Mesodermal cell (in vitro differentiated cells): ENCODE measurements at regions not wholly inside any gene's neighbourhood (a gene's known extent, or its start where the extent isn't known, plus 50 kb on each side); places are given as distances from the start of the nearest gene placed in this dataset.
A peak's percentile ranks its signal among the peaks of the same experiment; 100 is the strongest.

Experiments used
- H3K27ac ChIP-seq: 2 replicates; pipeline ENCODE4 v1.7.0; 2013; ENCODE audit warnings: mild to moderate bottlenecking, low read depth, low read length, moderate library complexity; ENCODE audit not compliant: severe bottlenecking
- H3K36me3 ChIP-seq: 2 replicates; pipeline ENCODE4 v1.7.1; 2013; ENCODE audit warnings: mild to moderate bottlenecking, low read length, moderate library complexity; ENCODE audit not compliant: control insufficient read depth, insufficient read depth
- H3K4me1 ChIP-seq: one replicate; pipeline ENCODE4 v1.7.1; 2013; ENCODE audit warnings: mild to moderate bottlenecking, low read length; ENCODE audit not compliant: insufficient read depth, control insufficient read depth, poor library complexity, severe bottlenecking
- H3K4me3 ChIP-seq: 2 replicates; pipeline ENCODE4 v1.7.0; 2013; ENCODE audit warnings: low read length, control low read depth, mild to moderate bottlenecking; ENCODE audit not compliant: insufficient read depth, poor library complexity, severe bottlenecking; ENCODE audit errors: extremely low read depth
- H3K9me3 ChIP-seq: 2 replicates; pipeline ENCODE4 v1.7.1; 2013; ENCODE audit warnings: mild to moderate bottlenecking, low read length, moderate library complexity; ENCODE audit not compliant: control insufficient read depth
- WGBS, 2 experiments: methylation state at CpG; one replicate each; pipeline ENCODE4 v1.1.5; 2013; ENCODE audit warnings: missing lambda C conversion rate in 2 of 2; ENCODE audit not compliant: insufficient coverage in 2 of 2; 5-methylcytosine and 5-hydroxymethylcytosine counted together

DNA sequence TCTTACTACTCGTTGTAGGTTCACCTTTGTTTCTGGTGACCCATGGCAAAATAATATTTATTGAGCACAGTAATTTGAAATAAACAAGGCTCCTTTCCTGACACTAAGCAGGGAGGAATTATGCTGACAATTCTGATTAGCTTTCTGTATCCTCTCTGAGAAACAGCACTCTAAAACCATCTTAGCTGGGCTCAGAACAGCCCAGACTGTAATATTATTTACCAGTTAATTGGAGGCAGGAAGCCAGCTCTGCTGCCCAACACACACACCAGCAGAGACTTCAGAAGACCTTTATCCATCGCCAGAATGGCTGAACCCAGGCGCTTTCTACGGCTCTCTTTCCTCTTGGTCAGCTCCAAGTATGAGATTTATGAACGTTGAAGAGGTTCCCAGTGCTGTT is 77.6 kb upstream of the FMN2 start:
- H3K9me3 ChIP-seq, result peaks cover 16% of the 10 kb centered on the region
- 75% methylated on average over 2 of the region's 5 CpGs; no CpG with 5 or more reads in 1 of the 2 experiments for WGBS, 2 experiments
- H3K36me3 ChIP-seq, result no peaks in the 10 kb centered on the region

DNA sequence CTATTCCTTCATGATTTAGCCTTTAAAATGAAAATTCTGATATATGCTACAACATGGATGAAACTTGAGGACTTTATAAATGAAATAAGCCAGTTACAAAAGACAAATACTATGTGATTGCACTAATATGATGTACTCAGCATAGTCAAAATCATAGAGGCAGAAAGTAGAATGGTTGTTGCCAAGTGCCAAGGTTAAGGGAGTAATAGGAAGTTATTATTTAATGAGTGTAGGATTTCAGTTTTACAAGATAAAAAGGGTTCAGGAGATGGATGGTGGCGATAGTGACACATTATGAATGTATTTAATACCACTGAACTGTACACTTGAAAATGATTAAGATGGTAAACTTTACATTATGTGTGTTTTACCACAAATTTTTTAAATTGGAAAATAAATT is 73.1 kb upstream of the FMN2 start:
- no peak overlapping the region for H3K27ac ChIP-seq
- WGBS, 2 experiments, result no CpG with 5 or more reads among the region's 1 CpG
- H3K9me3 ChIP-seq, result peaks cover 11% of the 10 kb centered on the region
- H3K4me3 ChIP-seq, result no peak overlapping the region
- H3K36me3 ChIP-seq, result no peaks in the 10 kb centered on the region
- no peaks in the 10 kb centered on the region for H3K4me1 ChIP-seq

More for the DNA sequence above, 77.6 kb upstream of the FMN2 start:
- no peaks in the 10 kb centered on the region for H3K4me1 ChIP-seq
- H3K4me3 ChIP-seq, result no peak overlapping the region
- H3K27ac ChIP-seq, result no peak overlapping the region

DNA sequence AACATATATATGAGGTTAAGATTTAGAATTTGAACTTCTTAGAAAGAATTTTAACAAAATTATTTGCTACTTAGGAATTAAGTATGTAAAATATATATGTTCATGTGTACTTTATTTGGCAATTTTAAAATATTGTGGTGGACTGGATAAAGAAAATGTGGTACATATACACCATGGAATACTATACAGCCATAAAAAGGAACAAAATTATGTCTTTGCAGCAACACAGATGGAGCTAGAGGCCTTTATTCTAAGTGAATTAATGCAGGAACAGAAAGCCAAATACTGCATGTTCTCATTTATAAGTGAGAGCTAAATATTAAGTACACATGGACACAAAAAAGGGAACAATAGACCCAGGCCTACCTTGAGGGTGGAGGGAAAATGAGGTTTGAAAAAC is 72.2 kb upstream of the FMN2 start:
- no peaks in the 10 kb centered on the region for H3K36me3 ChIP-seq
- no peaks in the 10 kb centered on the region for H3K4me1 ChIP-seq
- peaks cover 11% of the 10 kb centered on the region for H3K9me3 ChIP-seq
- H3K4me3 ChIP-seq, result no peak overlapping the region
- no peak overlapping the region for H3K27ac ChIP-seq

DNA sequence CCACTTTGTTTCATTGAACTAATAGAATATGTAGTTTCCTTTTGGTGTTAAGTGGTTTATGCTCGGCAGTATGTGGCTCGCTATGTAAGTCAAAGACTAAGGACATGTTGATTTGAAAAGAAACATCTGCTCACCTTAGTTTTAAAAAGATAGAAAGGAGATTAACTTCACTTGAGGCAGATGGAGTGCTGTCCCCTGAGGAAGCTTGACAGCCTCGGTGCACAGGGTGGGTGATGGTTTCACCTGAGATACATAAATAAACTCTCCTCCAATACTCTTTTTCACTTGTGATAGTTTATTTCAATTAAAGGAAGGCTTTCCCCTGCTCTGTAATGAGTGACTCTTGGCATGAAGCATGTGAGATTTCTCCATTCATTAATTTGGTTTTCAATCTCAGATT is 70.8 kb upstream of the FMN2 start:
- Histone ChIP-seq H3K4me1 (no peaks in the 10 kb centered on the region), H3K36me3 (no peaks in the 10 kb centered on the region), H3K27ac (no peak overlapping the region), H3K4me3 (no peak overlapping the region), H3K9me3 (peaks cover 11% of the 10 kb centered on the region)
- WGBS, 2 experiments, result 80% methylated on average over 1 of the region's 3 CpGs; no CpG with 5 or more reads in 1 of the 2 experiments

DNA sequence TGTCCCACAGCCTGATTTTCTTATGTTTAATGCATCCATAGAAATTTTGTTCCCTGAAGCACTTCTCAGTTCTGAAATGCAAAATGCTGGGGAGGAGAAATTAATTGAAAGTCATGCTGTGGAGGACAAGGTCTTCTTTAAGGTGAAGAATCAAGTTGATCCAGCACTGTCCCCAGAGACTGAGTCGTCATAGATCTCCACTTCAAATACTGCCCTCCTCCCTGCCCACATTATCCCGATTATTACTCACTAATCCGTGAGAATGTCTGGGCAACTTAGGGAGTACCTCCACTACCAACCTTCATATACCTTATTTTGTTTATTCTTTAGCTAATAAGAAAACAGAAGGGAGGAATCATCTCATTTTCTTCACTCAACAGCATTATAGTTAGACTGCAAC is 70.0 kb upstream of the FMN2 start:
- H3K4me1 ChIP-seq, result no peaks in the 10 kb centered on the region
- WGBS, 2 experiments, result 90 to 100% methylated on average over 1 to 3 of the region's 3 CpGs

DNA sequence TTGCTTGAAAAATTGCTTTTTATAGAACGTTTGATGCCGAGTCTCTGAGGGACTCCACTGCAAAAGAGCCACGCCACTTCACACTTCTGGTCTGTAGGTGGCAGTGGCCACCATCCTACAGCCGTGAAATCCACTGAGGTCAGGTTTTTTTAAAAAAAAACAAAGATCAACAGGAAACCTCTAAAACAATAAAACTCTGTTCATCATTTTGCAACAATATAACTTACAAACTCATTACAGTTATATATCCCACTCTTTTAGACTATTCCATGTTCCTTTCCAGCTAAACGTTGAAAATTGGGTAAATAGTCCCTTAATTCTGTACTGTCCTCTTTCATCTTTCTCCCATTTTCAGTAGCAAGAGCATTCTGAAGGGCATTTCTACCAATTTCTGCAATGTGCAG is 64.6 kb upstream of the FMN2 start:
- H3K4me3 ChIP-seq, result no peak overlapping the region
- 23 to 27% methylated on average over 4 to 5 of the region's 5 CpGs for WGBS, 2 experiments

More for the DNA sequence above, 70.0 kb upstream of the FMN2 start:
- H3K9me3 ChIP-seq, result peaks cover 11% of the 10 kb centered on the region
- no peaks in the 10 kb centered on the region for H3K36me3 ChIP-seq
- H3K4me3 ChIP-seq, result no peak overlapping the region
- H3K27ac ChIP-seq, result no peak overlapping the region

DNA sequence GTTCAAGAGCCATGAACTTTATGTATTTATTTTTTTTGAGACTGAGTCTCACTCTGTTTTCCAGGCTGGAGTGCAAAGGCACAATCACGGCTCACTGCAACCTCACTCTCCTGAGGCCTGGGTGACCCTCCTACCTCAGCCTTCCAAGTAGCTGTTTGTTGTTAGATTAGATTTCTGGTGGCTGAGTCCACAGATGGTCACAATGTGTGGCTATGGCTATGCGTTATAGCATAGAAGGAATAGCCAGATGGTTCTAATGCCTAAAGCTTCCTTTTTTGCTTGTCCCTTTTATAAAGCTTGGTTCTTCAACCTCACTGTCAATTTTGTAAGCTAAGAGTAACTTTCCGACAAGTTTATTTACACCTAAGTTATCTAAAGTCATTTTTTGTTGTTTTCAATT is 62.3 kb upstream of the FMN2 start:
- H3K36me3 ChIP-seq, result no peaks in the 10 kb centered on the region
- 76 to 90% methylated on average over 2 of the region's 3 CpGs for WGBS, 2 experiments
- peaks cover 17% of the 10 kb centered on the region for H3K4me1 ChIP-seq
- H3K4me3 ChIP-seq, result no peak overlapping the region
- no peak overlapping the region for H3K27ac ChIP-seq
- H3K9me3 ChIP-seq, result no peaks in the 10 kb centered on the region

More for the DNA sequence above, 64.6 kb upstream of the FMN2 start:
- H3K9me3 ChIP-seq, result no peaks in the 10 kb centered on the region
- H3K27ac ChIP-seq, result no peak overlapping the region
- no peaks in the 10 kb centered on the region for H3K36me3 ChIP-seq
- H3K4me1 ChIP-seq, result peaks cover 17% of the 10 kb centered on the region

DNA sequence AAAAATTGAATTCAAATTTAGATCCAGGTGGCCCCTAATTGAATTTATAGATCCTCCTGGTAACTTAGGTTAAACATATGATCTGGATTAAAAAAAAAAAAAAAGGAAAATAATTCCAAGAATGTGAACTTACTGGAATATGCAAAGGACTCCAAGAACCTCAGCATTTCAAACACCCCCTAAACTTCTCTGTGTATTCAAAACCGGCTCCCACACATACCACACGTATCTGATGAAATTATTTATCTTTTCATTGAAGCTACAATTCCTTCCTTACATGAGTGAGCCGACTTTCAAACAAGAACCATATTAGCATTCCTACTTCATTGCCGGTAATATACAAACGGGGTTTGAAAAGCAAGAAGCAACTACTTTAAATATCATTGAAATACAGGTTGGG is 61.4 kb upstream of the FMN2 start:
- 86 to 100% methylated on average over 3 of the region's 5 CpGs for WGBS, 2 experiments
- Histone ChIP-seq H3K27ac (no peak overlapping the region), H3K9me3 (no peaks in the 10 kb centered on the region)

DNA sequence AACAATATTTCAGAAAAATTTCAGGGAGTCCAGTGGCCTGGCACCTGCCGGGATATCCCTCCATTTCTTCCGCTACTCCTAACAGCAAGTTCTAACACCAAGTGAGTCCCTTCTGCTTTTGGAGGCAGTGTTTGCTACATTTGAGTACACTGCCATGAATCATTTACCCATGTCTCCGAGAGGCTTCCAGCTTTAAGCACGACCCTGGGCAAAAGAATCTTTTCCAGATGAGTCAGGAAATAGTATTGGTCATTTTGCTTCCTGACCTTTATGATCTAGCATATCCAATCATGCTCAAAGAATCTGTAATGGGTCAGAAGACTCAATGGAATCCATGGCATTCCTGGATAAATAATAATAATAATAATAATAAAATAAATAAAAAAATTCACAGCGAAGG is 60.7 kb upstream of the FMN2 start:
- no peaks in the 10 kb centered on the region for H3K36me3 ChIP-seq

More for the DNA sequence above, 61.4 kb upstream of the FMN2 start:
- Histone ChIP-seq H3K4me3 (no peak overlapping the region), H3K4me1 (peaks cover 17% of the 10 kb centered on the region), H3K36me3 (no peaks in the 10 kb centered on the region)

DNA sequence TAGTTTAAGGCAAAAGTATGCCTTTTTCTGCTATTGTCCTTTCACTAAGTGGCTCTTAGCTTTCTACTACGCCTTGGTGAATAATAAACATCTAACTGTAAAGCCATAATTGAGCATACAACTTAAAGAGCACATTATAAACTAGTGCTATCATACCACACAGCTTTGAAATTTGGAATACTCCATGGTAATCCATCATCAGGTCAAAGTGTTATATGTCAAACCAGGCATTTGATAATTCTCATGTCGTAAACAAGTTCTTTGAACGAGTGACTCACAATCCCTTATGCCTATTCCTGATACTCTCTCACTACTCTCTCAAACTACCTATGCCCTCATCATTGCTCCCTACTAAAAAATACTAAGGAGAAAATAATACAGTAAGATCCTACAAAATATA is 60.3 kb upstream of the FMN2 start:
- no peak overlapping the region for H3K4me3 ChIP-seq
- H3K27ac ChIP-seq, result peak overlapping the region; percentile 81
- H3K9me3 ChIP-seq, result no peaks in the 10 kb centered on the region
- H3K36me3 ChIP-seq, result no peaks in the 10 kb centered on the region
- WGBS, 2 experiments, result 84 to 87% methylated on average over 2 to 3 of the region's 3 CpGs
- peaks cover 17% of the 10 kb centered on the region for H3K4me1 ChIP-seq

More for the DNA sequence above, 60.7 kb upstream of the FMN2 start:
- no peaks in the 10 kb centered on the region for H3K9me3 ChIP-seq
- H3K4me1 ChIP-seq, result peaks cover 17% of the 10 kb centered on the region
- peak overlapping the region; percentile 81 for H3K27ac ChIP-seq
- H3K4me3 ChIP-seq, result no peak overlapping the region
- 70 to 71% methylated on average over 1 to 2 of the region's 5 CpGs for WGBS, 2 experiments

DNA sequence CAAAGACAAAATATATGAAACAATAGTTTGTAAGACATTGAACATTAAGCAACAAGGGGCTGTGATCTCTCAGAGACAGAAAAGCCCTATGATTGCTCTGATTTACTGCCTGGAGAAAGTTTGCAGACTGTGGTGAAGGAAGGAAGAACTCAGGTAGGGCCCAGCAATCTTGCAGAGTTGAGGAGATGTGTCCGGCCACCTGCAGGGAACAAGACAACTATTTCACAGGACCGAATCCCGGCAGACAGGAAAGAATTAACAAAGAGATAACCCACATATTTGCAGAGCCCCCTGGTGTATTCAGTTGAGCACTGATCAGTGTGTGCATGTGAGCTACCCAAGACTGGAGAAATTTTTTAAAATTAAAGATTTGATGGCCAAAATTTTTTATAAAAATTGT is 58.3 kb upstream of the FMN2 start:
- Histone ChIP-seq H3K4me1 (peaks cover 17% of the 10 kb centered on the region), H3K4me3 (no peak overlapping the region), H3K9me3 (no peaks in the 10 kb centered on the region), H3K36me3 (no peaks in the 10 kb centered on the region), H3K27ac (no peak overlapping the region)
- WGBS, 2 experiments, result 64% methylated on average over 3 of the region's 3 CpGs; no CpG with 5 or more reads in 1 of the 2 experiments
